HCT116 (cell line): ENCODE measurements at regions not wholly inside any gene's neighbourhood (a gene's known extent, or its start where the extent isn't known, plus 50 kb on each side); places are given as distances from the start of the nearest gene placed in this dataset.

Experiments used
- ATAC-seq: fragments of 200-7000 bp; cut with Tn5 transposase; 2 replicates; pipeline ENCODE4 v1.9.1; 2020; ENCODE audit warnings: mild to moderate bottlenecking, moderate library complexity
- BruUV-seq: library from RNA; stranded (reverse); fragments of 400-500 nt; replicated peaks from 2 replicates; lab custom pipeline; 2021; lab: Mats Ljungman, UMichigan
- CTCF ChIA-PET: fragments of 300-600 bp; sonication (Branson Sonifier 250); formaldehyde crosslinking; loops from one replicate; lab custom pipeline; 2021; ENCODE audit warnings: antibody characterized with exemption; lab: Charles Lee
- POLR2A ChIA-PET: fragments of 300-600, 350-600 bp; sonication (Branson Sonifier 250); formaldehyde crosslinking; loops from one replicate; lab custom pipeline; 2021; ENCODE audit warnings: antibody characterized with exemption; lab: Charles Lee
- RAD21 ChIA-PET, 2 experiments: fragments of 300-600 bp; sonication (Branson Sonifier 250); formaldehyde crosslinking; loops; one replicate each; lab custom pipeline; 2023; ENCODE audit warnings: low total read pairs in 2 of 2; ENCODE audit not compliant: uncharacterized antibody in 2 of 2, unreplicated experiment in 2 of 2, low non-redundant PET in 1 of 2; lab: Charles Lee
- DNase-seq: peaks from one replicate; pipeline ENCODE4 v3.0.0-alpha.2; 2010; ENCODE audit warnings: low read depth, low spot score
- H2AFZ ChIP-seq: fragments of 200-600 bp; shearing (Covaris generic), sonication (generic); 2 replicates; pipeline ENCODE4 v1.6.1; 2017; ENCODE audit warnings: low read depth, mixed run types, mixed read lengths, antibody characterized with exemption, low read length; ENCODE audit not compliant: poor library complexity, severe bottlenecking
- H3K27ac ChIP-seq: 2 replicates; pipeline ENCODE4 v1.5.1; 2012; ENCODE audit warnings: low read depth, low read length
- H3K27me3 ChIP-seq: fragments of 200-600 bp; sonication (generic); 2 replicates; pipeline ENCODE4 v1.6.1; 2016; ENCODE audit warnings: mixed run types, low read length, mixed read lengths; ENCODE audit not compliant: insufficient read depth
- H3K36me3 ChIP-seq, 2 experiments: fragments of 200-500 bp in 1 of 2; fragments of 200-600 bp in 1 of 2; sonication (Bioruptor generic) in 1 of 2; sonication (generic) in 1 of 2; 2 replicates each; pipeline versions ENCODE4 v1.5.1 to v1.6.1; 2014 to 2016; ENCODE audit warnings: low read length in 2 of 2, inconsistent platforms in 1 of 2, mixed read lengths in 1 of 2, mixed run types in 1 of 2; ENCODE audit not compliant: insufficient read depth in 2 of 2, control insufficient read depth in 1 of 2
- H3K4me1 ChIP-seq, 2 experiments: fragments of 200-600 bp in 1 of 2; sonication (generic) in 1 of 2; 2 replicates each; pipeline versions ENCODE4 v1.5.1 to v1.6.1; 2012 to 2017; ENCODE audit warnings: low read length in 2 of 2, inconsistent platforms in 1 of 2, mild to moderate bottlenecking in 1 of 2, mixed read lengths in 1 of 2, mixed run types in 1 of 2, moderate library complexity in 1 of 2; ENCODE audit not compliant: insufficient read depth in 2 of 2, control insufficient read depth in 1 of 2
- H3K4me2 ChIP-seq: fragments of 200-600 bp; sonication (generic); 2 replicates; pipeline ENCODE4 v1.6.1; 2017; ENCODE audit warnings: mixed run types, low read length, mixed read lengths
- H3K4me3 ChIP-seq, 2 experiments: fragments of 200-600 bp in 1 of 2; sonication (generic) in 1 of 2; replicated peaks in 1 of 2; 2 replicates each; pipeline ENCODE4 v1.5.1; 2011 to 2016; ENCODE audit warnings: low read length in 2 of 2, control low read depth in 1 of 2, low read depth in 1 of 2, mild to moderate bottlenecking in 1 of 2, mixed read lengths in 1 of 2, mixed run types in 1 of 2
- H3K79me2 ChIP-seq: fragments of 200-600 bp; sonication (generic); 2 replicates; pipeline ENCODE4 v1.6.1; 2017; ENCODE audit warnings: mild to moderate bottlenecking, mixed run types, low read length, moderate library complexity, mixed read lengths; ENCODE audit not compliant: insufficient read depth
- H3K9ac ChIP-seq: fragments of 200-600 bp; sonication (generic); 2 replicates; pipeline ENCODE4 v1.6.1; 2016; ENCODE audit warnings: low read length, mixed read lengths
- H3K9me2 ChIP-seq: fragments of 200-600 bp; sonication (generic), shearing (Covaris generic); 2 replicates; pipeline ENCODE4 v1.6.1; 2017; ENCODE audit warnings: mixed run types, mild to moderate bottlenecking, moderate library complexity; ENCODE audit not compliant: insufficient read depth
- H3K9me3 ChIP-seq, 2 experiments: fragments of 200-500 bp in 1 of 2; fragments of 200-600 bp in 1 of 2; sonication (Bioruptor generic) in 1 of 2; sonication (generic) in 1 of 2; 2 replicates each; pipeline ENCODE4 v1.6.1; 2014 to 2017; ENCODE audit warnings: low read length in 2 of 2, mixed read lengths in 2 of 2, inconsistent platforms in 1 of 2, low read depth in 1 of 2, mild to moderate bottlenecking in 1 of 2, mixed run types in 1 of 2, moderate library complexity in 1 of 2; ENCODE audit not compliant: control insufficient read depth in 1 of 2, insufficient read depth in 1 of 2
- H4K20me1 ChIP-seq: fragments of 200-600 bp; sonication (generic), shearing (Covaris generic); 2 replicates; pipeline ENCODE4 v1.6.1; 2017; ENCODE audit warnings: mixed run types, mild to moderate bottlenecking, moderate library complexity; ENCODE audit not compliant: insufficient read depth
- EGR1 ChIP-seq: IDR thresholded peaks from 2 replicates; pipeline ENCODE4 v1.6.1; 2012; ENCODE audit warnings: low read depth
- ELF1 ChIP-seq: IDR thresholded peaks from 2 replicates; pipeline ENCODE4 v1.6.1; 2012; ENCODE audit warnings: low read depth, borderline replicate concordance
- EZH2 ChIP-seq: fragments of 200-600 bp; sonication (generic); IDR thresholded peaks from 2 replicates; pipeline ENCODE4 v1.6.1; 2017; ENCODE audit warnings: antibody characterized with exemption, mixed run types
- EZH2phosphoT487 ChIP-seq: fragments of 200-600 bp; IDR thresholded peaks from 2 replicates; pipeline ENCODE4 v1.6.1; 2018; ENCODE audit warnings: antibody characterized with exemption, borderline replicate concordance
- FOSL1 ChIP-seq: IDR thresholded peaks from 2 replicates; pipeline ENCODE4 v1.6.1; 2012; ENCODE audit warnings: low read depth
- JUND ChIP-seq: IDR thresholded peaks from 2 replicates; pipeline ENCODE4 v1.6.1; 2012
- POLR2AphosphoS5 ChIP-seq: IDR thresholded peaks from 2 replicates; pipeline ENCODE4 v1.6.1; 2011; ENCODE audit warnings: mild to moderate bottlenecking, low read depth, low read length, moderate library complexity
- RAD21 ChIP-seq: IDR thresholded peaks from 2 replicates; pipeline ENCODE4 v1.6.1; 2012; ENCODE audit warnings: low read depth, mild to moderate bottlenecking
- SIN3A ChIP-seq: IDR thresholded peaks from 2 replicates; pipeline ENCODE4 v1.6.1; 2012; ENCODE audit warnings: low read depth
- SP1 ChIP-seq: IDR thresholded peaks from 2 replicates; pipeline ENCODE4 v1.6.1; 2012; ENCODE audit warnings: low read depth
- SRF ChIP-seq: IDR thresholded peaks from 2 replicates; pipeline ENCODE4 v1.6.1; 2012; ENCODE audit warnings: low read depth
- TCF7L2 ChIP-seq: IDR thresholded peaks from 2 replicates; pipeline ENCODE4 v1.7.0; 2011; ENCODE audit warnings: borderline replicate concordance, inconsistent platforms; ENCODE audit not compliant: insufficient read depth, insufficient read length; ENCODE audit errors: extremely low read depth
- YY1 ChIP-seq: IDR thresholded peaks from 2 replicates; pipeline ENCODE4 v1.6.1; 2011; ENCODE audit warnings: low read length, low read depth, moderate library complexity, mild to moderate bottlenecking; ENCODE audit not compliant: insufficient replicate concordance; ENCODE audit errors: extremely low read depth
- ZFX ChIP-seq: fragments of 450-650 bp; IDR thresholded peaks from 2 replicates; pipeline ENCODE4 v1.6.1; 2017
- ZNF274 ChIP-seq: fragments of 200-500 bp; sonication (Bioruptor generic); IDR thresholded peaks from 2 replicates; pipeline ENCODE4 v1.6.1; 2014; ENCODE audit warnings: mild to moderate bottlenecking, low read depth, low read length, inconsistent platforms
- intact Hi-C: fragments of 100-400 bp; cut with micrococcal nuclease; formaldehyde crosslinking; loops from 2 replicates; pipeline ENCODE4 v1.10.0; 2022
- TF ChIP-seq, protein P1 (sequence below), 3 experiments: fragments of 200-600 bp in 1 of 3; sonication (generic) in 1 of 3; IDR thresholded peaks in 2 of 3; conservative IDR thresholded peaks in 1 of 3; 2 replicates each; pipeline ENCODE4 v1.5.1; 2012 to 2017; ENCODE audit warnings: low read depth in 2 of 3, low read length in 2 of 3, antibody characterized with exemption in 1 of 3, borderline replicate concordance in 1 of 3, control low read depth in 1 of 3, mild to moderate bottlenecking in 1 of 3, mixed read lengths in 1 of 3, mixed run types in 1 of 3, moderate library complexity in 1 of 3; ENCODE audit not compliant: insufficient read depth in 1 of 3
- TF ChIP-seq, protein P2 (sequence below): IDR thresholded peaks from 2 replicates; pipeline ENCODE4 v1.6.1; 2012
- TF ChIP-seq, protein P3 (sequence below): IDR thresholded peaks from 2 replicates; pipeline ENCODE4 v1.6.1; 2012; ENCODE audit warnings: low read depth
- TF ChIP-seq, protein P4 (sequence below): IDR thresholded peaks from 2 replicates; pipeline ENCODE4 v1.6.1; 2012
- TF ChIP-seq, protein P5 (sequence below): IDR thresholded peaks from 2 replicates; pipeline ENCODE4 v1.6.1; 2011; ENCODE audit warnings: mild to moderate bottlenecking, low read length, moderate library complexity; ENCODE audit not compliant: insufficient replicate concordance; ENCODE audit errors: extremely low read depth

DNA sequence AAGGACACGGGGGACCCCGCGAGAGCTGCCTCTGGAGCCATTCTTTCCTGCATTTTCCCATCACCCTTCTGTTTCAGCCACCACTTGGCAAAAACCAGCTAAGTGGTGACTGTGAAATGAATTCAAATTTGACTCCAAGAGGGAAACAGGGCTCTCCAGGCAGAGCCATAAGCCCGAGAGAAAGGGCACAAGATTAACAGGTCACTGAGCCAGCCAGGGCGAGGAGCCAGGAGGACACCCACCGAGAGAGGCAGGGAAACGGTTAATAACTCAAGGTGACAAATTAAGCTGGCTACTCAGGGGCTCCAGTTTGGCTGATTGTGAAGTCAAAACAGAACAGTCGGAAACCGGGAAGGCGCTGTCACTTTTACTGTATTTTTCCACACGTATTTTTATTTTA lies 67.8 kb upstream of the SOX9 start:
- Histone ChIP-seq H4K20me1 (no peaks in the 10 kb centered on the region), H3K9me3 (no peaks in the 10 kb centered on the region)
- no peak for ATAC-seq
- RAD21 ChIA-PET = no interaction called here
- TF ChIP-seq TCF7L2 (no peak), ZFX (no peak), JUND (no peak), EZH2phosphoT487 (no peak), SP1 (no peak), ZNF274 (no peak), EZH2 (no peak), YY1 (no peak), FOSL1 (no peak), POLR2AphosphoS5 (no peak), ELF1 (no peak), EGR1 (no peak), SIN3A (no peak), RAD21 (no peak), SRF (no peak)
- TF ChIP-seq, protein P1, sequence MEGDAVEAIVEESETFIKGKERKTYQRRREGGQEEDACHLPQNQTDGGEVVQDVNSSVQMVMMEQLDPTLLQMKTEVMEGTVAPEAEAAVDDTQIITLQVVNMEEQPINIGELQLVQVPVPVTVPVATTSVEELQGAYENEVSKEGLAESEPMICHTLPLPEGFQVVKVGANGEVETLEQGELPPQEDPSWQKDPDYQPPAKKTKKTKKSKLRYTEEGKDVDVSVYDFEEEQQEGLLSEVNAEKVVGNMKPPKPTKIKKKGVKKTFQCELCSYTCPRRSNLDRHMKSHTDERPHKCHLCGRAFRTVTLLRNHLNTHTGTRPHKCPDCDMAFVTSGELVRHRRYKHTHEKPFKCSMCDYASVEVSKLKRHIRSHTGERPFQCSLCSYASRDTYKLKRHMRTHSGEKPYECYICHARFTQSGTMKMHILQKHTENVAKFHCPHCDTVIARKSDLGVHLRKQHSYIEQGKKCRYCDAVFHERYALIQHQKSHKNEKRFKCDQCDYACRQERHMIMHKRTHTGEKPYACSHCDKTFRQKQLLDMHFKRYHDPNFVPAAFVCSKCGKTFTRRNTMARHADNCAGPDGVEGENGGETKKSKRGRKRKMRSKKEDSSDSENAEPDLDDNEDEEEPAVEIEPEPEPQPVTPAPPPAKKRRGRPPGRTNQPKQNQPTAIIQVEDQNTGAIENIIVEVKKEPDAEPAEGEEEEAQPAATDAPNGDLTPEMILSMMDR (IDR thresholded peaks at IDR 0.05 in 2 of 3, conservative IDR thresholded peaks at IDR 0.05 in 1 of 3; ENCODE audit: borderline replicate concordance in 1 of 3, insufficient read depth in 1 of 3, low read depth in 2 of 3, low read length in 2 of 3) = no peak
- TF ChIP-seq, protein P2, sequence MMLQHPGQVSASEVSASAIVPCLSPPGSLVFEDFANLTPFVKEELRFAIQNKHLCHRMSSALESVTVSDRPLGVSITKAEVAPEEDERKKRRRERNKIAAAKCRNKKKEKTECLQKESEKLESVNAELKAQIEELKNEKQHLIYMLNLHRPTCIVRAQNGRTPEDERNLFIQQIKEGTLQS = no peak
- TF ChIP-seq, protein P3, sequence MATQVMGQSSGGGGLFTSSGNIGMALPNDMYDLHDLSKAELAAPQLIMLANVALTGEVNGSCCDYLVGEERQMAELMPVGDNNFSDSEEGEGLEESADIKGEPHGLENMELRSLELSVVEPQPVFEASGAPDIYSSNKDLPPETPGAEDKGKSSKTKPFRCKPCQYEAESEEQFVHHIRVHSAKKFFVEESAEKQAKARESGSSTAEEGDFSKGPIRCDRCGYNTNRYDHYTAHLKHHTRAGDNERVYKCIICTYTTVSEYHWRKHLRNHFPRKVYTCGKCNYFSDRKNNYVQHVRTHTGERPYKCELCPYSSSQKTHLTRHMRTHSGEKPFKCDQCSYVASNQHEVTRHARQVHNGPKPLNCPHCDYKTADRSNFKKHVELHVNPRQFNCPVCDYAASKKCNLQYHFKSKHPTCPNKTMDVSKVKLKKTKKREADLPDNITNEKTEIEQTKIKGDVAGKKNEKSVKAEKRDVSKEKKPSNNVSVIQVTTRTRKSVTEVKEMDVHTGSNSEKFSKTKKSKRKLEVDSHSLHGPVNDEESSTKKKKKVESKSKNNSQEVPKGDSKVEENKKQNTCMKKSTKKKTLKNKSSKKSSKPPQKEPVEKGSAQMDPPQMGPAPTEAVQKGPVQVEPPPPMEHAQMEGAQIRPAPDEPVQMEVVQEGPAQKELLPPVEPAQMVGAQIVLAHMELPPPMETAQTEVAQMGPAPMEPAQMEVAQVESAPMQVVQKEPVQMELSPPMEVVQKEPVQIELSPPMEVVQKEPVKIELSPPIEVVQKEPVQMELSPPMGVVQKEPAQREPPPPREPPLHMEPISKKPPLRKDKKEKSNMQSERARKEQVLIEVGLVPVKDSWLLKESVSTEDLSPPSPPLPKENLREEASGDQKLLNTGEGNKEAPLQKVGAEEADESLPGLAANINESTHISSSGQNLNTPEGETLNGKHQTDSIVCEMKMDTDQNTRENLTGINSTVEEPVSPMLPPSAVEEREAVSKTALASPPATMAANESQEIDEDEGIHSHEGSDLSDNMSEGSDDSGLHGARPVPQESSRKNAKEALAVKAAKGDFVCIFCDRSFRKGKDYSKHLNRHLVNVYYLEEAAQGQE = no peak
- TF ChIP-seq, protein P4, sequence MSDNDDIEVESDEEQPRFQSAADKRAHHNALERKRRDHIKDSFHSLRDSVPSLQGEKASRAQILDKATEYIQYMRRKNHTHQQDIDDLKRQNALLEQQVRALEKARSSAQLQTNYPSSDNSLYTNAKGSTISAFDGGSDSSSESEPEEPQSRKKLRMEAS = no peak
- TF ChIP-seq, protein P5, sequence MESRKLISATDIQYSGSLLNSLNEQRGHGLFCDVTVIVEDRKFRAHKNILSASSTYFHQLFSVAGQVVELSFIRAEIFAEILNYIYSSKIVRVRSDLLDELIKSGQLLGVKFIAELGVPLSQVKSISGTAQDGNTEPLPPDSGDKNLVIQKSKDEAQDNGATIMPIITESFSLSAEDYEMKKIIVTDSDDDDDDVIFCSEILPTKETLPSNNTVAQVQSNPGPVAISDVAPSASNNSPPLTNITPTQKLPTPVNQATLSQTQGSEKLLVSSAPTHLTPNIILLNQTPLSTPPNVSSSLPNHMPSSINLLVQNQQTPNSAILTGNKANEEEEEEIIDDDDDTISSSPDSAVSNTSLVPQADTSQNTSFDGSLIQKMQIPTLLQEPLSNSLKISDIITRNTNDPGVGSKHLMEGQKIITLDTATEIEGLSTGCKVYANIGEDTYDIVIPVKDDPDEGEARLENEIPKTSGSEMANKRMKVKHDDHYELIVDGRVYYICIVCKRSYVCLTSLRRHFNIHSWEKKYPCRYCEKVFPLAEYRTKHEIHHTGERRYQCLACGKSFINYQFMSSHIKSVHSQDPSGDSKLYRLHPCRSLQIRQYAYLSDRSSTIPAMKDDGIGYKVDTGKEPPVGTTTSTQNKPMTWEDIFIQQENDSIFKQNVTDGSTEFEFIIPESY = no peak
- TF ChIP-seq, all 23 proteins: peak for 0
- Histone ChIP-seq H3K27me3 (no peaks in the 10 kb centered on the region), H2AFZ (no peak overlapping the region), H3K79me2 (no peaks in the 10 kb centered on the region), H3K4me1 (no peaks in the 10 kb centered on the region), H3K4me2 (no peak overlapping the region), H3K4me3 (no peak overlapping the region), H3K36me3 (no peaks in the 10 kb centered on the region), H3K9ac (no peak overlapping the region), H3K9me2 (no peaks in the 10 kb centered on the region), H3K27ac (no peak overlapping the region)
- ChIA-PET CTCF (no interaction called here), POLR2A (no interaction called here)
- BruUV-seq = no TSS peak
- DNase-seq = no peak
- intact Hi-C loops = no loop called here
